ENCODE measurements at regions not wholly inside any gene's neighbourhood (a gene's known extent, or its start where the extent isn't known, plus 50 kb on each side); places are given as distances from the start of the nearest gene placed in this dataset.

DNA sequence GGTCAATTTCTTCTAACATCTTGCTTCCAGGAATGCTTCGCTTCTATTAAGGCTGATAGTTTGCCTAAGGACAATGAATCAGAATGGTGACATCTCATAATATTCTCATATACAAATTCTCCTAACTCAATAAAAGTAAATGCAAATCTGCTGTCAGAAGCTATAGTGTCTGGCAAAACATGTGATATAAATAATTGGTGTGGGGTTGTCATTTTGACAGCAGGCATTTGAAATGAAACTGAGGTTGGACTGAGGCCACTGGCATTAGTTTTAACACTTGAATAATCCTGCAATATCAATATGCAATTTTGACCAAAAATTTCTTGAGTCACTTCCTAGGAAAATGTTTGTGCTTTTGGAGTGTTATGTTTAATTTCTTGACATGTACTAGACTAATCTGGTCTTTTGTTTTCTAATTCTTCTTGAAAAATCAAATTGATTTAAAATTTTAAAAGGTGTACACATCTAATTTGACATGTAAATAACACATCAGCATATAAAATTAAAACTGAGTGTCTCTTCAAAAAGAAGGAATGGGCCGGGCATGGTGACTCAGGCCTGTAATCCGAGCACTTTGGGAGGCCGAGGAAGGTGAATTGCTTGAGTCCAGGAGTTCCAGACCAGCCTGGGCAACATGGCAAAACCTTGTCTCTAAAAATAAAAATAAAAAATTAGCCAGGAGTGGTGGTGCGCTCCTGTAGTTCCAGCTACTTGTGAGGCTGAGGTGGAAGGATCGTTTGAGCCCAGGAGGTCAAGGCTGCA lies 92.3 kb upstream of the BTG1 start:
- TF ChIP-seq, protein P1, sequence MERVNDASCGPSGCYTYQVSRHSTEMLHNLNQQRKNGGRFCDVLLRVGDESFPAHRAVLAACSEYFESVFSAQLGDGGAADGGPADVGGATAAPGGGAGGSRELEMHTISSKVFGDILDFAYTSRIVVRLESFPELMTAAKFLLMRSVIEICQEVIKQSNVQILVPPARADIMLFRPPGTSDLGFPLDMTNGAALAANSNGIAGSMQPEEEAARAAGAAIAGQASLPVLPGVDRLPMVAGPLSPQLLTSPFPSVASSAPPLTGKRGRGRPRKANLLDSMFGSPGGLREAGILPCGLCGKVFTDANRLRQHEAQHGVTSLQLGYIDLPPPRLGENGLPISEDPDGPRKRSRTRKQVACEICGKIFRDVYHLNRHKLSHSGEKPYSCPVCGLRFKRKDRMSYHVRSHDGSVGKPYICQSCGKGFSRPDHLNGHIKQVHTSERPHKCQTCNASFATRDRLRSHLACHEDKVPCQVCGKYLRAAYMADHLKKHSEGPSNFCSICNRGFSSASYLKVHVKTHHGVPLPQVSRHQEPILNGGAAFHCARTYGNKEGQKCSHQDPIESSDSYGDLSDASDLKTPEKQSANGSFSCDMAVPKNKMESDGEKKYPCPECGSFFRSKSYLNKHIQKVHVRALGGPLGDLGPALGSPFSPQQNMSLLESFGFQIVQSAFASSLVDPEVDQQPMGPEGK (CRISPR knock-in tag; IDR thresholded peaks at IDR 0.05; ENCODE audit: borderline replicate concordance) = no peak
- TF ChIP-seq ARNTL (CRISPR knock-in tag; IDR thresholded peaks at IDR 0.05; ENCODE audit: borderline replicate concordance, low read depth) = no peak
- no peak for TF ChIP-seq OSR1 (CRISPR knock-in tag; IDR thresholded peaks at IDR 0.05)
- no peak for TF ChIP-seq ZFP30 (CRISPR knock-in tag; IDR thresholded peaks at IDR 0.05)
- TF ChIP-seq, protein P2, sequence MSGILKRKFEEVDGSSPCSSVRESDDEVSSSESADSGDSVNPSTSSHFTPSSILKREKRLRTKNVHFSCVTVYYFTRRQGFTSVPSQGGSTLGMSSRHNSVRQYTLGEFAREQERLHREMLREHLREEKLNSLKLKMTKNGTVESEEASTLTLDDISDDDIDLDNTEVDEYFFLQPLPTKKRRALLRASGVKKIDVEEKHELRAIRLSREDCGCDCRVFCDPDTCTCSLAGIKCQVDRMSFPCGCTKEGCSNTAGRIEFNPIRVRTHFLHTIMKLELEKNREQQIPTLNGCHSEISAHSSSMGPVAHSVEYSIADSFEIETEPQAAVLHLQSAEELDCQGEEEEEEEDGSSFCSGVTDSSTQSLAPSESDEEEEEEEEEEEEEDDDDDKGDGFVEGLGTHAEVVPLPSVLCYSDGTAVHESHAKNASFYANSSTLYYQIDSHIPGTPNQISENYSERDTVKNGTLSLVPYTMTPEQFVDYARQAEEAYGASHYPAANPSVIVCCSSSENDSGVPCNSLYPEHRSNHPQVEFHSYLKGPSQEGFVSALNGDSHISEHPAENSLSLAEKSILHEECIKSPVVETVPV (CRISPR knock-in tag; IDR thresholded peaks at IDR 0.05) = no peak
- TF ChIP-seq ZNF565 (CRISPR knock-in tag; conservative IDR thresholded peaks at IDR 0.05; ENCODE audit: low read depth) = no peak
- no peak for TF ChIP-seq PPARA (CRISPR knock-in tag; IDR thresholded peaks at IDR 0.05; ENCODE audit: borderline replicate concordance)
- TF ChIP-seq, protein P3, sequence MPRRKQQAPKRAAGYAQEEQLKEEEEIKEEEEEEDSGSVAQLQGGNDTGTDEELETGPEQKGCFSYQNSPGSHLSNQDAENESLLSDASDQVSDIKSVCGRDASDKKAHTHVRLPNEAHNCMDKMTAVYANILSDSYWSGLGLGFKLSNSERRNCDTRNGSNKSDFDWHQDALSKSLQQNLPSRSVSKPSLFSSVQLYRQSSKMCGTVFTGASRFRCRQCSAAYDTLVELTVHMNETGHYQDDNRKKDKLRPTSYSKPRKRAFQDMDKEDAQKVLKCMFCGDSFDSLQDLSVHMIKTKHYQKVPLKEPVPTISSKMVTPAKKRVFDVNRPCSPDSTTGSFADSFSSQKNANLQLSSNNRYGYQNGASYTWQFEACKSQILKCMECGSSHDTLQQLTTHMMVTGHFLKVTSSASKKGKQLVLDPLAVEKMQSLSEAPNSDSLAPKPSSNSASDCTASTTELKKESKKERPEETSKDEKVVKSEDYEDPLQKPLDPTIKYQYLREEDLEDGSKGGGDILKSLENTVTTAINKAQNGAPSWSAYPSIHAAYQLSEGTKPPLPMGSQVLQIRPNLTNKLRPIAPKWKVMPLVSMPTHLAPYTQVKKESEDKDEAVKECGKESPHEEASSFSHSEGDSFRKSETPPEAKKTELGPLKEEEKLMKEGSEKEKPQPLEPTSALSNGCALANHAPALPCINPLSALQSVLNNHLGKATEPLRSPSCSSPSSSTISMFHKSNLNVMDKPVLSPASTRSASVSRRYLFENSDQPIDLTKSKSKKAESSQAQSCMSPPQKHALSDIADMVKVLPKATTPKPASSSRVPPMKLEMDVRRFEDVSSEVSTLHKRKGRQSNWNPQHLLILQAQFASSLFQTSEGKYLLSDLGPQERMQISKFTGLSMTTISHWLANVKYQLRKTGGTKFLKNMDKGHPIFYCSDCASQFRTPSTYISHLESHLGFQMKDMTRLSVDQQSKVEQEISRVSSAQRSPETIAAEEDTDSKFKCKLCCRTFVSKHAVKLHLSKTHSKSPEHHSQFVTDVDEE (CRISPR knock-in tag; IDR thresholded peaks at IDR 0.05) = no peak
- TF ChIP-seq ZNF8 (CRISPR knock-in tag; IDR thresholded peaks at IDR 0.05) = no peak
- no peak for TF ChIP-seq RARB (CRISPR knock-in tag; IDR thresholded peaks at IDR 0.05)
- no peak for TF ChIP-seq ISL1 (CRISPR knock-in tag; IDR thresholded peaks at IDR 0.05)
- no peak for TF ChIP-seq GLIS3 (CRISPR knock-in tag; IDR thresholded peaks at IDR 0.05)
- TF ChIP-seq, protein P4, sequence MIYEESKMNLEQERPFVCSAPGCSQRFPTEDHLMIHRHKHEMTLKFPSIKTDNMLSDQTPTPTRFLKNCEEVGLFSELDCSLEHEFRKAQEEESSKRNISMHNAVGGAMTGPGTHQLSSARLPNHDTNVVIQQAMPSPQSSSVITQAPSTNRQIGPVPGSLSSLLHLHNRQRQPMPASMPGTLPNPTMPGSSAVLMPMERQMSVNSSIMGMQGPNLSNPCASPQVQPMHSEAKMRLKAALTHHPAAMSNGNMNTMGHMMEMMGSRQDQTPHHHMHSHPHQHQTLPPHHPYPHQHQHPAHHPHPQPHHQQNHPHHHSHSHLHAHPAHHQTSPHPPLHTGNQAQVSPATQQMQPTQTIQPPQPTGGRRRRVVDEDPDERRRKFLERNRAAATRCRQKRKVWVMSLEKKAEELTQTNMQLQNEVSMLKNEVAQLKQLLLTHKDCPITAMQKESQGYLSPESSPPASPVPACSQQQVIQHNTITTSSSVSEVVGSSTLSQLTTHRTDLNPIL (CRISPR knock-in tag; IDR thresholded peaks at IDR 0.05; ENCODE audit: low read depth) = no peak
- TF ChIP-seq BACH2 (CRISPR knock-in tag; IDR thresholded peaks at IDR 0.05; ENCODE audit: borderline replicate concordance) = no peak
- TF ChIP-seq TCF4 (CRISPR knock-in tag; IDR thresholded peaks at IDR 0.05; ENCODE audit: borderline replicate concordance) = no peak
- TF ChIP-seq, protein P5, sequence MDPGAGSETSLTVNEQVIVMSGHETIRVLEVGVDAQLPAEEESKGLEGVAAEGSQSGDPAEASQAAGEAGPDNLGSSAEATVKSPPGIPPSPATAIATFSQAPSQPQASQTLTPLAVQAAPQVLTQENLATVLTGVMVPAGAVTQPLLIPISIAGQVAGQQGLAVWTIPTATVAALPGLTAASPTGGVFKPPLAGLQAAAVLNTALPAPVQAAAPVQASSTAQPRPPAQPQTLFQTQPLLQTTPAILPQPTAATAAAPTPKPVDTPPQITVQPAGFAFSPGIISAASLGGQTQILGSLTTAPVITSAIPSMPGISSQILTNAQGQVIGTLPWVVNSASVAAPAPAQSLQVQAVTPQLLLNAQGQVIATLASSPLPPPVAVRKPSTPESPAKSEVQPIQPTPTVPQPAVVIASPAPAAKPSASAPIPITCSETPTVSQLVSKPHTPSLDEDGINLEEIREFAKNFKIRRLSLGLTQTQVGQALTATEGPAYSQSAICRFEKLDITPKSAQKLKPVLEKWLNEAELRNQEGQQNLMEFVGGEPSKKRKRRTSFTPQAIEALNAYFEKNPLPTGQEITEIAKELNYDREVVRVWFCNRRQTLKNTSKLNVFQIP (CRISPR knock-in tag; IDR thresholded peaks at IDR 0.05; ENCODE audit: borderline replicate concordance, low read depth) = no peak
- ATAC-seq = no peak

DNA sequence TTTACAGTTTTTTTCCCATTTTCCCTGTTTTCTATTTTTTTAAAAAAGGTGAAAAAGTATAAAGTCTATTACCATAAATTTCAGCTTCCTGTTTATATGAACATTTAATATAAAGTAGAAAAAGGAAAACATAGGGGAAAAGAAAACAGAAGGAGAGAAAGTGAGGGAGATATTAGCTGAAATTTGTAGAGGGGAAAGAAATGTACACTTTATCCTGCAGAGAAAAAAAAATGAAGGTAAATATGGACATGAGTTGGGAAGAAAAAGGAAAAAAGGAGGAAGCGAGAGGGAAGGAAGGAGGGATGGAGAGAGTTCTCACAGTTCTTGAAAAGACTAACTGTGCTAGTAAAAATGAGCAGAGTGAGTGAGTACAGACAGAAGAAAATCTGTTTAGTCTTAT lies 91.6 kb upstream of the BTG1 start:
- no peak for TF ChIP-seq SNAI2 (CRISPR knock-in tag; IDR thresholded peaks at IDR 0.05)
- no peak for ATAC-seq

DNA sequence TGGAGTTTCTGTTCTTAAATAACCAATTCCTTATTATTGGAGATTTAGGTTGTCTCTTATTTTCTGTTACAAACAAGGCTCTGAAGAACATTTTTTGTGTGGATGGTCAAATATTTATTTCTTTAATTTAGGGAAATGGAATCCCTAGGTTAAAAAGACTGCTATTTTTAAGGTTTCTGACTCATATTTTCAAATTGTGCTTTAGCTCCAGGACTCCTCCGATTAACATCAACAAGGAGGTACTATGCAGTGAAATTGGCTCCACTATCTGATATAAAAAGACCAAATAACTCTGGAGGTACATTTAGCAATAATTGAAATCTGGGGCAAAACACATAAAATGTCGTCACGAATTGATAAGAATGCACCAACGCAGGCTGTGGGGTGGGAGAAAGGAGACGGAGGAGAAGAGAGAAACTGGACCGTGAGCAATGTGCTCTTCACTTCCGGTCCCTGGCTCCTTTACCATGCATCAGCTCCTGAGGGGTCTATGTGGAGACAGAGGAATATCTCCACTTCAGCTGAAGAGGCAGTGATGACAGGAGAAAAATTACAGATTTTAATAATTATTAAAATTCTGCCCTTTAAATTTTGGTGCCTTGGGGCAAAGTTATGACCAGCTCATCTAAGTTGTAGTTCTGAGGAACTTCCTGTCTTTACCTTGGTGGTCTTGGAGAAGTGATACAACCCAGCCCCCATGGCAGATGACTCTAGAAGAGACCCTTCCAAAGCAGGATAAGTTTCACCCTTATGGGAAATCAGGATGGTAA lies 90.2 kb upstream of the BTG1 start:
- TF ChIP-seq RARB (CRISPR knock-in tag; IDR thresholded peaks at IDR 0.05) = no peak
- TF ChIP-seq, protein P5 (CRISPR knock-in tag; IDR thresholded peaks at IDR 0.05; ENCODE audit: borderline replicate concordance, low read depth) = no peak
- no peak for TF ChIP-seq PPARA (CRISPR knock-in tag; IDR thresholded peaks at IDR 0.05; ENCODE audit: borderline replicate concordance)
- no peak for TF ChIP-seq SNAI2 (CRISPR knock-in tag; IDR thresholded peaks at IDR 0.05)
- no peak for TF ChIP-seq ESRRG (CRISPR knock-in tag; IDR thresholded peaks at IDR 0.05)
- no peak for TF ChIP-seq ZNF8 (CRISPR knock-in tag; IDR thresholded peaks at IDR 0.05)
- TF ChIP-seq, protein P3 (CRISPR knock-in tag; IDR thresholded peaks at IDR 0.05) = no peak
- ATAC-seq = no peak

Data from SK-N-SH treated with all-trans-retinoic acid at 6 μM for 48 hours (cell line).